ENCODE measurements at regions not wholly inside any gene's neighbourhood (a gene's known extent, or its start where the extent isn't known, plus 50 kb on each side); places are given as distances from the start of the nearest gene placed in this dataset.

- TF ChIP-seq CTCF (IDR thresholded peaks at IDR 0.05) (no peak), POLR2A (IDR thresholded peaks at IDR 0.05) (no peak), POLR2AphosphoS5 (IDR thresholded peaks at IDR 0.05) (no peak)
These were observed 323.8 kb downstream of the GBE1 start for GRCh38 chr3:81437683-81438082.
